Endothelial cell of umbilical vein (primary cell): ENCODE measurements at regions not wholly inside any gene's neighbourhood (a gene's known extent, or its start where the extent isn't known, plus 50 kb on each side); places are given as distances from the start of the nearest gene placed in this dataset.

Experiments used
- BruUV-seq: library from RNA; stranded (reverse); fragments of 400-500 nt; replicated peaks from 2 replicates; lab custom pipeline; 2021; lab: Mats Ljungman, UMichigan
- CTCF ChIA-PET: fragments of 300-600, 350-600 bp; sonication (Branson Sonifier 250); formaldehyde crosslinking; loops from one replicate; lab custom pipeline; 2021; ENCODE audit warnings: antibody characterized with exemption, inconsistent platforms; lab: Charles Lee
- POLR2A ChIA-PET: fragments of 300-600, 350-600 bp; sonication (Branson Sonifier 250); formaldehyde crosslinking; loops from one replicate; lab custom pipeline; 2021; ENCODE audit warnings: antibody characterized with exemption, inconsistent platforms; lab: Charles Lee
- DNase-seq: peaks from one replicate; pipeline ENCODE4 v3.0.0-alpha.2; 2011; ENCODE audit warnings: low read depth, low spot score
- FAIRE-seq: peaks from 2 replicates; lab custom pipeline; 2011; peaks lifted over from hg19 to GRCh38; lab: Jason Lieb, UNC
- H2AFZ ChIP-seq: 2 replicates; pipeline ENCODE4 v1.6.0; 2012; ENCODE audit warnings: low read depth, low read length, control low read depth, inconsistent platforms
- H3K27ac ChIP-seq: 2 replicates; pipeline ENCODE4 v1.5.1; 2011; ENCODE audit warnings: low read depth, mild to moderate bottlenecking, control low read depth, low read length, moderate library complexity; ENCODE audit not compliant: insufficient read depth
- H3K27me3 ChIP-seq, 2 experiments: 2 replicates each; pipeline versions ENCODE4 v1.6.0 to v1.6.1; 2011; ENCODE audit warnings: low read length in 2 of 2, mixed read lengths in 1 of 2; ENCODE audit not compliant: control insufficient read depth in 2 of 2, insufficient read depth in 2 of 2
- H3K36me3 ChIP-seq, 2 experiments: 2 replicates in 1 of 2; 3 replicates in 1 of 2; pipeline ENCODE4 v1.5.1; 2011; ENCODE audit warnings: low read length in 2 of 2, mild to moderate bottlenecking in 1 of 2, moderate library complexity in 1 of 2; ENCODE audit not compliant: control insufficient read depth in 2 of 2, insufficient read depth in 2 of 2; ENCODE audit errors: extremely low read depth in 1 of 2
- H3K4me1 ChIP-seq: 3 replicates; pipeline ENCODE4 v1.5.1; 2011; ENCODE audit warnings: mild to moderate bottlenecking, low read length; ENCODE audit not compliant: control insufficient read depth, insufficient read depth; ENCODE audit errors: extremely low read depth
- H3K4me2 ChIP-seq: 2 replicates; pipeline ENCODE4 v1.6.1; 2011; ENCODE audit warnings: low read length, control low read depth, mixed read lengths; ENCODE audit not compliant: insufficient read depth
- H3K4me3 ChIP-seq, 3 experiments: fragments of 200-600 bp in 1 of 3; sonication (generic), shearing (Covaris generic) in 1 of 3; replicated peaks in 1 of 3; 2 replicates each; pipeline ENCODE4 v1.5.1; 2011 to 2016; ENCODE audit warnings: control low read depth in 3 of 3, low read length in 3 of 3, mild to moderate bottlenecking in 2 of 3, inconsistent platforms in 1 of 3, low read depth in 1 of 3, moderate library complexity in 1 of 3; ENCODE audit not compliant: insufficient read depth in 1 of 3
- H3K79me2 ChIP-seq: 2 replicates; pipeline ENCODE4 v1.6.0; 2012; ENCODE audit warnings: low read length, inconsistent platforms; ENCODE audit not compliant: control insufficient read depth, insufficient read depth
- H3K9ac ChIP-seq: replicated peaks from 2 replicates; pipeline ENCODE3; 2011; ENCODE audit warnings: low read length, control low read depth; ENCODE audit not compliant: insufficient read depth; ENCODE audit errors: extremely low read depth
- H3K9me1 ChIP-seq: replicated peaks from 3 replicates; pipeline ENCODE4 v1.6.0; 2011; ENCODE audit warnings: mild to moderate bottlenecking, low read length; ENCODE audit not compliant: control insufficient read depth, insufficient read depth; ENCODE audit errors: extremely low read depth
- H3K9me3 ChIP-seq: replicated peaks from 2 replicates; pipeline ENCODE4 v1.5.1; 2012; ENCODE audit warnings: low read length, inconsistent platforms; ENCODE audit not compliant: control insufficient read depth, insufficient read depth
- H4K20me1 ChIP-seq: replicated peaks from 2 replicates; pipeline ENCODE3; 2011; ENCODE audit warnings: mild to moderate bottlenecking, low read length; ENCODE audit not compliant: control insufficient read depth, insufficient read depth; ENCODE audit errors: extremely low read depth
- EZH2 ChIP-seq: IDR thresholded peaks from 2 replicates; pipeline ENCODE4 v1.6.1; 2012; ENCODE audit warnings: borderline replicate concordance, low read depth, mild to moderate bottlenecking, moderate library complexity, low read length, inconsistent platforms; ENCODE audit not compliant: severe bottlenecking
- FOS ChIP-seq: IDR thresholded peaks from 2 replicates; pipeline ENCODE4 v1.6.1; 2011; ENCODE audit warnings: mild to moderate bottlenecking, low read length, moderate library complexity, borderline replicate concordance; ENCODE audit not compliant: insufficient read depth
- GATA2 ChIP-seq: IDR thresholded peaks from 2 replicates; pipeline ENCODE4 v1.7.0; 2011; ENCODE audit warnings: low read depth, mild to moderate bottlenecking, moderate library complexity, mixed read lengths, low read length; ENCODE audit not compliant: insufficient read length, insufficient read depth
- JUN ChIP-seq: IDR thresholded peaks from 2 replicates; pipeline ENCODE4 v1.6.1; 2011; ENCODE audit warnings: borderline replicate concordance, low read depth; ENCODE audit not compliant: insufficient read length, insufficient read depth
- MYC ChIP-seq: IDR thresholded peaks from one replicate; pipeline ENCODE4 v1.6.1; 2011; ENCODE audit warnings: mild to moderate bottlenecking, low read depth, low read length
- POLR2A ChIP-seq: IDR thresholded peaks from 2 replicates; pipeline ENCODE4 v1.6.1; 2012; ENCODE audit warnings: low read depth, mild to moderate bottlenecking, control low read depth, low read length
- POLR2AphosphoS5 ChIP-seq: IDR thresholded peaks from 2 replicates; pipeline ENCODE4 v1.6.1; 2012; ENCODE audit warnings: low read depth, mild to moderate bottlenecking, control low read depth, low read length, moderate library complexity; ENCODE audit not compliant: insufficient read depth
- dilution Hi-C: fragments of 300-500 bp; cut with MboI; formaldehyde crosslinking; loops from one replicate; pipeline ENCODE4 v1.15.0; 2019; ENCODE audit warnings: low sequenced_read_pairs; ENCODE audit not compliant: extremely low pct_ligation_motif_present
- intact Hi-C: fragments of 100-400 bp; cut with micrococcal nuclease; formaldehyde crosslinking; loops from one replicate; pipeline ENCODE4 v1.10.0; 2022
- TF ChIP-seq, protein P1 (sequence below): IDR thresholded peaks from 2 replicates; pipeline ENCODE4 v1.6.1; 2011; ENCODE audit not compliant: insufficient read depth, insufficient read length
- TF ChIP-seq, protein P2 (sequence below), 2 donors: IDR thresholded peaks; 1 replicate in 1 of 2; 2 replicates in 1 of 2; pipeline ENCODE4 v1.5.1; 2011; ENCODE audit warnings: low read length in 2 of 2, mild to moderate bottlenecking in 2 of 2, moderate library complexity in 2 of 2, control low read depth in 1 of 2, inconsistent platforms in 1 of 2, low read depth in 1 of 2; ENCODE audit not compliant: insufficient read depth in 1 of 2; ENCODE audit errors: extremely low read depth in 1 of 2

DNA sequence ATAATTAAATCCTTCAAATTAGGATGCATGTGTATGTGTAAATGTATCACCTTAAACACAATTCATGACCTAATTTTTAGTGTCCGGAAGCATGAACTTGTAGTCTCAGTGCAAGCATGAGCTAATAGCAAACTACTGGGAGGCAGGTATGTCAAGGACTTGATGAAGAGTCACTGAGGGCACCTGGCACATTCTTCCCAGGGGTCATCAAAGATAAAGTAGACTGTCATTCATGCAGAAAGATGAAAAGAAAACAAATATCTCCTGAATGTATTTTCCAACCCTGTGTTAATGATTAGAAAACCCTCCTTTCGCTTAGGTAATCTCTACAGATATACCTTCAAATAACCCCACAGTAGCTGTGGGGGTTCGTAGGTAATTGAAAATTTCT, 234.9 kb downstream of the SOCS6 start:
- no peaks in the 10 kb centered on the region for H4K20me1 ChIP-seq
- no peak overlapping the region for H2AFZ ChIP-seq
- POLR2A ChIA-PET, result no interaction called here
- CTCF ChIA-PET, result no interaction called here
- H3K9ac ChIP-seq, result no peak overlapping the region
- H3K4me1 ChIP-seq, result no peaks in the 10 kb centered on the region
- H3K79me2 ChIP-seq, result no peaks in the 10 kb centered on the region
- intact Hi-C loops, result no loop called here
- no peaks in the 10 kb centered on the region for H3K36me3 ChIP-seq
- no peak for FAIRE-seq
- H3K4me3 ChIP-seq, result no peak overlapping the region
- BruUV-seq, result no TSS peak
- H3K27me3 ChIP-seq, result no peaks in the 10 kb centered on the region
- TF ChIP-seq POLR2A (no peak), POLR2AphosphoS5 (no peak), JUN (no peak), MYC (no peak), GATA2 (no peak), FOS (no peak), EZH2 (no peak)
- TF ChIP-seq, protein P1, sequence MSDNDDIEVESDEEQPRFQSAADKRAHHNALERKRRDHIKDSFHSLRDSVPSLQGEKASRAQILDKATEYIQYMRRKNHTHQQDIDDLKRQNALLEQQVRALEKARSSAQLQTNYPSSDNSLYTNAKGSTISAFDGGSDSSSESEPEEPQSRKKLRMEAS, result no peak
- TF ChIP-seq, protein P2, sequence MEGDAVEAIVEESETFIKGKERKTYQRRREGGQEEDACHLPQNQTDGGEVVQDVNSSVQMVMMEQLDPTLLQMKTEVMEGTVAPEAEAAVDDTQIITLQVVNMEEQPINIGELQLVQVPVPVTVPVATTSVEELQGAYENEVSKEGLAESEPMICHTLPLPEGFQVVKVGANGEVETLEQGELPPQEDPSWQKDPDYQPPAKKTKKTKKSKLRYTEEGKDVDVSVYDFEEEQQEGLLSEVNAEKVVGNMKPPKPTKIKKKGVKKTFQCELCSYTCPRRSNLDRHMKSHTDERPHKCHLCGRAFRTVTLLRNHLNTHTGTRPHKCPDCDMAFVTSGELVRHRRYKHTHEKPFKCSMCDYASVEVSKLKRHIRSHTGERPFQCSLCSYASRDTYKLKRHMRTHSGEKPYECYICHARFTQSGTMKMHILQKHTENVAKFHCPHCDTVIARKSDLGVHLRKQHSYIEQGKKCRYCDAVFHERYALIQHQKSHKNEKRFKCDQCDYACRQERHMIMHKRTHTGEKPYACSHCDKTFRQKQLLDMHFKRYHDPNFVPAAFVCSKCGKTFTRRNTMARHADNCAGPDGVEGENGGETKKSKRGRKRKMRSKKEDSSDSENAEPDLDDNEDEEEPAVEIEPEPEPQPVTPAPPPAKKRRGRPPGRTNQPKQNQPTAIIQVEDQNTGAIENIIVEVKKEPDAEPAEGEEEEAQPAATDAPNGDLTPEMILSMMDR (IDR thresholded peaks at IDR 0.05; ENCODE audit: extremely low read depth in 1 of 2, insufficient read depth in 1 of 2, low read depth in 1 of 2, low read length in 2 of 2), result no peak
- no peaks in the 10 kb centered on the region for H3K9me3 ChIP-seq
- H3K27ac ChIP-seq, result no peak overlapping the region
- H3K4me2 ChIP-seq, result no peak overlapping the region
- dilution Hi-C loops, result no loop called here
- DNase-seq, result no peak
- no peaks in the 10 kb centered on the region for H3K9me1 ChIP-seq
